Inferior parietal cortex (tissue), 1 donor: ENCODE measurements at regions not wholly inside any gene's neighbourhood (a gene's known extent, or its start where the extent isn't known, plus 50 kb on each side); places are given as distances from the start of the nearest gene placed in this dataset.

Experiments used
- DNase-seq: peaks from one replicate; pipeline ENCODE4 v3.0.0-alpha.2; 2016; ENCODE audit errors: extremely low spot score

DNA sequence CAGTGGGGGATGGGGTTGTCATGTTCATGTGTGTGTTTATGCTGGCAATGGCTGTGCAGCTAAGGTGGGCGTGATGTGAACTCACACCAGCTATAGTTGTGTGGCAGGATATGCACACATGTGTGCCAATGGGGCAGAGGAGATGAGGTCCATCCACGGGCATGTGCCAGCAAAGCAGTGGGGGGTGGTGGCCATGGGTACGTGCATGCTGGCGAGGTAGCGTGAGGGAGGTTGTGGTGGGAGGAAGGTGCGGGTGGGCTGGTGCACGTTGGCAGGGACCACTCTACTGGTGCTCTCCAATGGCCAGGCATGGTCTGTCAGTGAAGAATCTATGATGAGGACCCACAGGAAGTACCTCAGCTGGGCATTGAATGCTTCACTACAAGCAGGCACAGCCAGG is 567.5 kb upstream of the SORCS1 start:
- DNase-seq: no peak

DNA sequence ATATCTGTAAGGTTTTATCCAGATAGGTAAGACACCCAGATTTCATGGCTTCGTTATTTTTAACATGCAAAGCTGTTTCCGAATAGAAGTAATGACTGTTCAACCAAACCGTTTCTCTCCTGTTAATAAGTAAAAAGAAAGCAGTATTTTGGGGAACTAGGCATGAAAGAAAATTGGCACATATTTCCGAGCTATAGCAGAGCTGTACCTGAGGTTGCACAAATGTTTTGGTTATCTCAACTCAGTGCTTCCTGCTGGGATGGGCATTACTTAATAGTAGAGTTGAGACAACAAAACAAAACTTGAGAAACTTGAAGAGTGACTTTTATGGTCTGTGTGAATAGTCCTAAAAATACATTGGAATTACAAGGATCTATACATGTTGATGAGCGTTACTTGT is 564.3 kb upstream of the SORCS1 start:
- DNase-seq: no peak

DNA sequence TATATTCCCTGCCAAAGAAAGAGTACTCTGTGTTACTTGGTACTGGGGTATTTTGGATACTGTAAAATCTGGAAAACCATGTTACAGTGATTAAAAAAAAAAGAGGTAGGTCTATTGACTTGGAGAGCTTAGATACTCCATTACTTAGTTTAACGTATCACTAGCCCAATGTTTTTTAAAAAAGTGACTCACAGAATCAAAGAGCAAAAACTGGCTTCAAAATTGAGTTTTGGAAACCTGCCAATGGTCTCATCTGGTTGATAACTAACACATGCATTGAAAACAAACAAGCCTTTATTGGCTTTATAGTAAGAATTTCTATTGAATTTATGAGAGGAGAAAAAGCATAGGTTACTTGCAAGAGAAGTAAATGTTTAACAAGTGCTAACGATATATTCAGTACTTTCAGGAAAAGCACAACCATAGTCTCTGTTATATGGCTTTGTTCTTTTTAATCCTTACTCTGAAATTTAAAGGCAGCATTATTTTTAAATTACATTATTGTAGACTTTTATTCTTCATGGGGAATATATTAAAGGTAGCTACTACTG is 563.3 kb upstream of the SORCS1 start:
- no peak for DNase-seq

DNA sequence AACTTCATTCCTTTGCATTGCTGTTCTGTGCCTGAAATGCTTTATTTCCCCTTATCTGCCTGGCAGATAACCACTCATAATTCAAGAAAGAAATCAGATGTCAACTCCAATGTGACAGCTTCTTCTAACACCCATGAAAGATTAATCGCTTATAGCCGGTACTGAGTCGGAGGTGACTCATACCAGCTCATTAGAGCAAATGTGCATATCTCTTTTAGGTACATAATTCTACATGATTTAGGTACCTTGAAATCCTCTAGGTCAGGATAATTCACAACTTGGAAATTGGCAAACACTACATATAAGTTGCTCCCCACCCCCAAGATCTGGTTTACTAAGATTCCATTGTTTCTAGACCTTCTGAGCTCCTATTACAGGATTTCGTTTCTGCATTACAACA is 554.4 kb upstream of the SORCS1 start:
- no peak for DNase-seq

DNA sequence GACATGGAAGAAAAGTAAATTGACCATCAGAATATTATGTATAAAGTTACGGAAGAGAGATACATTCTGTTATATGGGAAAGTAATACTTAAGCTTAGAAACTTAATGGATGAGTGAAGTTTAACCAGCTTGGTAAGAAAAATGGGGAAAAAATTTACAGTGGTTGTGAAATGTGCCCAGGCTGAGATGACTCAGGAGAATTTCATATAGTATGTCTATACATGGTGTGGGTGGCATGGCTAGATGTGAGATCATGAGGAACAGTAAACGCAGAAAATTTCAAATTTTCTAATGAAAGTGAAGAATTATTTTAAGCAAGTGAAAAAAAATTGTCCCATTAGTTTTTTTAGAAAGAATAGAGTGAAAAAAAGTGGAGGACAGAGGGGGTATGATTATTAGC is 552.5 kb upstream of the SORCS1 start:
- DNase-seq: no peak

DNA sequence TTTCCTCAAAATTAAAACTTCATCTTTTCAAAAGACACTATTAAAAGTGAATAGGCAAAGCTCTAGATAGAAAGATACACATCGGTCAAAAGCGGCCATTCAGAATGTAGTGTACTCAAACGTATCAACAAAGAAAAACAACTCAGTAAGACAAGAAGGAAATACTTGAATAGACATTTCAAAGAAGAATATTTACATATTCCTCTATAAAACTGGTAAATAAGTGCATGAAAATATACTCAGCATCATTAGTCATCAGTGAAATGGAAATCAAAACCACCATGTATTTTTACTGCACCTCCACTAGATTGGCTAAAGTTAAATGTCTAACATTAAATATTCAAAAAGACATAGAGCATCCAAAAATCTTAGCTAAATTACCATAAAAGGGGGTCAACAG is 551.1 kb upstream of the SORCS1 start:
- DNase-seq: no peak

DNA sequence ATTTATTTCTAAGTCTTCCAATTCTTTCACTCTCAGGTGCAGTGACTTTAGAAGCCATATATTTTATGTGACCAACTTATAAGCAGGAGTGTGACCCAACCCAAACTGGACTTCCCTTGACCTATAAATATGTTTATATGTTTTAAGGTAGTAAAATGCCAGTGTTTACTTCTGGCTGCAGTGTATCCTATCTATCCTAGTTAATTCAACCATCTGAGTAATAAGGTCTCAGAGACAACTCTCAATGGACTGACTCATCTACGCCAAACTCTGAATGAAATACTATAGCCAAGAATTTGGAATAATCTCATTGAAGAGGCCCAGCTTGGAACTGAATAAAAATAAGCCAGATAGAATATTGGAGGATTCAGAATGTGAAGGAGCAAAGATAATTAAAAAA is 544.5 kb upstream of the SORCS1 start:
- DNase-seq: no peak

DNA sequence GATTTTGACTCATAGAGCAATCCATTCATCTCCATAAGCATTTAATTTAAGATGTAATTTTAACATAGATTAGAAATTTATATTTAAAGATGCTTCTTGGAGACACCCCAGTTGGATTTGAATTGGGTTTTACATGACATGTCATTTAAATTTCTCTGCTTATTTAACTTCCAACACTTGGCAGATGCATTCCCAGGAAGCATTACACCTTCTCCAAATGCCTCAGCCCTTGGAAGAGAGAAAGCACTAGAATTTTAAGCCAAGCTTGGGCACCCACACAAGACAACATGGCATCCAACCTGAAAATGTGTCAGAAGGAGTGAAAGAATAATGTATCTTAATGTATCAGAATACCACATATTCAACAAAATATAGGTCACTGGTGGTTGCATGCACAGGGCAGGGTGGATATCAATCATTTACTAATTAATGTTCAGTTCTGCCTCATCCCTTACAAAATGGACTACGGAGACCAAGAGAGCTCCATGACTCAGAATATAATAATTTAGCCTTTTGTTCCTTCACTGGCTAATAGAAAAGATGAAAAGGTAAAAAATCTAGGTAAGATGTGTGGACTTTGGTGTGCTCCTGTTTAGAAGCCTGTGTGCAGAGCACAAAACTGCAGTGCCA is 541.7 kb upstream of the SORCS1 start:
- DNase-seq: no peak

DNA sequence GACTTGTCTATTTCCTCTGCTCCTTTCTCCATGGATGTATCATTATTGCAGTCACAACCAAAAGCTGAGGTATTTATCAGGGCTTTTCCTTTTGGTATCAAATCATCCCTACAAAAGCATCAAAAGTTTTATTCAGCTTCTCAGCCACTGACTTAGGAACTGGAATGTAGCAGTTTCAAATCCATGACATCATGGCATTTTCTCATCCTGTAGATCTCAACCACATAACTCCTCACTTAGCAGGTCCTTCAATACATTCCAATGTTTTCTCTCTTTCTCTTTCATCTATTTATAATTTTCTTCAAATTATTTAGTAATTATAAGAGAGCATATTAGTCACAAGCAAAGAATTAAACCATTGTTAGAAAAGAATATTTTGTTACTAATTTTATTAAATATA is 537.4 kb upstream of the SORCS1 start:
- DNase-seq: no peak

DNA sequence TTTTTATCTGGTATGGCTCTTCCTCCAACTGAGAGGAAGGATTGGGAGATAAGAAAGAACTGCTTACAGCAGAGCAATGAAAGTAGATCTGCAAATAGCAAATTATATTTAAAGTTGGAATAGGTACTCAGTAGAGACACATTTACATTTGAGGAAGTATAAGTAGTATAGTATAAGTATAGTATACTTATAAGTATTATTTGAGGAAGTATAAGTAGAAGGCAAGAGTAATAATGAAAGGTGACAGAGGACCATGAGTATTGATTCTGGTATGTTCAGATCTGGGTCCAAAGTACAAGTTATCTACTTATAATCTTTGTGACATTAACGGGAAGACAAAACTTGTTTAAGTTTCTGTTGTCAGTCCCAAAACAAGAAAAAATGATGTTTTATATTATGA is 527.6 kb upstream of the SORCS1 start:
- DNase-seq: no peak

DNA sequence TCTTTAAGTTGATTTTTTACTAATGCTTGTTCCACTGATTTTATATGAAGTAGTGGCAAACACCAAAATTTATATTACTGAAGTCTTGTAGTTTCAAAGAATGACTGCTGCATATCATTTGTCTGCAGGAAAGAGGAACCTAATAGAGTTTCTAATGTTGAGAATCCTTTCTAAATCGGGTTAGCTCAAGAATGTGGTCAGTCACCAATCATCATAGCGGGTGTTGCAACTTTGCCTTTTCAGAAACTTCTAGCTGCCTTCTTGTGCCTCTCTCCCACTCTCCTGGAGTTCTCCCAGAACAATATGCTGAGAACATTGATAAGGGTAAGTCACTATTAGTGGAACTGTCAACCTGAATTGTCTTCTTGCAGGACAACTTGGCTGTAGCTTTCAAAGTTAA is 524.8 kb upstream of the SORCS1 start:
- DNase-seq: no peak

DNA sequence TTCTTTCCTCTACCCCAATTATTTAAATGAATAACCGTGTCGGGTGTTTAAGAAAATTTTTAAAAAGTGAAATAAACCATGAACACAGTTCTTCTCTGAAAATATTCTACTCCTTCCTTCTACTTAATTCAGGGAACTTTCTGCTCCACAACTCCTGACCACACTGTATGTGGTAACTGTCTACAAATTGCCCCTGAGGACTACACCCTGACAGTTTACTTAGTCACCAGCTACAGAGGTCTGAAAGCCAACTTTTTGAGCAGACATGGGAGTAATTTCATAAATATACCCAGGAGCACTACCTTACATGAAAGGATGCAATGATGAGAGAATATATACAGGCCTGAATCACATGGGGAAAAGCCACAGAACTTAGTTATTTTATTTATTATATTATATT is 523.2 kb upstream of the SORCS1 start:
- DNase-seq: no peak

DNA sequence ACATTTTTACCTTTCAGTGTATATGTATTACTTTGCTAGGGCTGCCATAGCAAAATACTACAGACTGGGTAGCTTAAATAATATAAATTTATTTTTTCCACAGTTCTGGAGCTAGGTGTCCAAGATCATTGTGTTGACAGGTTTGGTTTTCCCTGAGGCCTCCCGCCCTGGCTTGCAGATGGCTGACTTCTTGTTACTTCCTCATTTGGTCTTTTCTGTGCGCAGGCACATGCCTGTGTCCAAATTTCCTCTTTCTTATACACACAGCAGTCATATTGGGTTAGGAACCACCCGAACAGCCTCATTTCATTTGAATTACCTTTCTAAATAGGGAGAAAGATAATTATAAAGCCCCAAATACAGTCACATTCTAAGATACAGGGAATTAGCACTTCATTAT is 521.6 kb upstream of the SORCS1 start:
- no peak for DNase-seq

DNA sequence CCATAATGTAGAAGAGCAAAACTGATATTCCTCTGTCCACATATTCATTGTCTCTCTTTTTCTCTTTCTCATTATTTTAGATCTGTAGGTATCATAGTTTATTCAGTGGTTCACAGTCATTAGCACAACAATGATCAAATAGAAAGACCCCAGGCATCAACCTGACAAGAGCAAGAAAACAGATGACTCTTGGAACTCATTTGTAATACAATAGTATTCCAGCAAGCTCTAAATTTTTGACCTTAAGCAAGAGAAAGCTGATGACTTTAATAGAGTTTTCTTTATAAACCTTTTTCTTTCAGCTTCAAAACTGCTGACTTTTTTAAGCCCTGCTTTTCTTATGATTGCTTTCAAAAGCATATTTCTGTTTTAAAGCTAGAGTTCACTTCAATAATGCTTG is 507.5 kb upstream of the SORCS1 start:
- DNase-seq: no peak

DNA sequence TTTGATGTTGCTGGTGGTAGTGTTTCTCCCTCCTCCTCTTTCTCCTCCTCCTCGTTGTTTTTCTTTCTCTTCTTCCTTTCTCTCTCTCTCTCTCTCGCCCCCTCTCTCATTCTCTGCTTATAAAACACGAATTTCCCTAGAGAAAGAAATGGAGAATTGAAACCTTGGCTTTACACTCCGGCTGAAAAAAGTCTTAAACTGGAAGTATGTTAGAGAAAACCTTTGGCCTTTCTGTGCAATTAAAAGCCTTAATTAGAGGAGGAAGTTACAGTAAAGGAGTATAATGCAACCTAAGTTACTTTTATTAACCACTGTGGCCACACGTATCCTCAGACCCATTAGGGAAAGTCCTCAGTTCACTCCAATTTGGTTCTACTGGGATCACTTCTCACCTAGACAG is 501.7 kb upstream of the SORCS1 start:
- DNase-seq: no peak

DNA sequence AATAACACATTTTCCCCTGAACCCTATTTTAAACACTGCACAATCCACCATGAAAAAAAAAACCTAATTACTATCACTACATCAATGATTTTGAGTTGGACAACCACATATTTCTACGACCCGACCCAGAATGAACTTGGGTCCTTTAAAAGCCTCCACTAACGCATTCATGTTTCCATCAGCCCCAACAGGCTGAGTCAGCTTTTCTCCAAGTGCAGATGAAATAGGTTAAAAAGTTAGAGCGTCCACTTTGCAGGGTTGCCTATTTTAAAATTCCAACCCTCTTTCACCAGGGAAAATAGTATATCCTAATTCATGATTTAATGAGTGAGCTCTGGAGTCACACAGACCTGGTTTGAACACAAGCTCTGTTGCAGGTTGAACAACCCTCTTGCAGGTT is 501.0 kb upstream of the SORCS1 start:
- no peak for DNase-seq

DNA sequence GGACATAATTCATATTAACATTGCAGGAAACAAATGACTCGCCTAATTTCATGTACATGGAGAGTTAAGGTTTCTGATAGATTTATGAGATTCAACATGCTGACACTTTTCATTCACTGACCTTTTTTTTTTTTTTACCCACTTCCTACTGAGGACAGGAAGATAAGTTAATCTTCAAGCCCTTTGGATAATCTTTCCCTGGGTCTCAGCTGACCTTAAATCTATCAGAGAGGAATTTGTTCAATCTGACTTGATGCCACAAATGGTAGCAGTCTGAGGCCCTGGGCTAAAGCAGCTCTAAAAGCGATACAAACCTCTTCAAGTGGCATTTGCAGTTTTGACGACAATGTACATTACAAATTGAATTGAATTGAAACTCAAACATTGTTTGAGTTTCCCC is 493.3 kb upstream of the SORCS1 start:
- DNase-seq: no peak

DNA sequence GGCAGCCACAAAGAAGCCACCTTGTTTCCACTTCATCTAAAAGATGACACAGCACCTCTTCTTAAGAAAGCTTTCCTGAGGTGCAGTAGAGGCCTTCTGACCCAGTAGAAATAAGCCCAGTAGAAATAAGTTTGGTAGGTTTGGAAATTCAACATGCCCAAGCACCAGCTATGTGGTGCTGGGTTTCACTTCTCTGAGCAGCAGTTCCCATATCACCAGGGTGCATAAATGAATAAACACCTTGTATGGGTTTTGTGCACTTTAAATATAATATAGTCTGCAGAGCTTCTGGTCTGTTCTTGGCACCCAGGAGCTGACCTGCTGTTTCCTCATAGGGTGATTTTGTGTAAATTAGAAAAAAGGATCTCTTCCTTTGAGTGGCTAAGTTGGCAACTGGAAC is 492.4 kb upstream of the SORCS1 start:
- DNase-seq: no peak

DNA sequence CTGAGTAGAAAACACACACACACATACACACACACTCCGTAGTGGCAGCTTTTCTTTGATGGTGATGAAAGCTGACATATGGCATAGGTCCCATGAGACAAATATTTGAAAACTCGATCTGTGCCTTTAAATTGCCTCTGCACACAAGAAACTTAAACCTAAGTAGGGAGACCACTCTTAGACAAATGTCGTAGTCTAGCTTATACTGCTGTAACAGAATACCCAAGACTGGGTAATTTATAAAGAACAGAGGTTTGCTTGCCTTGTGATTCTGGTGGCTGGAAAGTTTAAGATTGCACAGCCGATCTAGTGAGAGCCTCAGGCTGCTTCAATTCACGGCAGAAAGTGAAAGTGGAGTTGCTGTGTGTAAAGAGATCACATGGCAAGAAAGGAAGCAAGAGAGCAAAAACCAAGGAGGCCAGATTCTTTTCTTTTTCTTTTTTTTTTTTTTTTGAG is 489.4 kb upstream of the SORCS1 start:
- DNase-seq: no peak

DNA sequence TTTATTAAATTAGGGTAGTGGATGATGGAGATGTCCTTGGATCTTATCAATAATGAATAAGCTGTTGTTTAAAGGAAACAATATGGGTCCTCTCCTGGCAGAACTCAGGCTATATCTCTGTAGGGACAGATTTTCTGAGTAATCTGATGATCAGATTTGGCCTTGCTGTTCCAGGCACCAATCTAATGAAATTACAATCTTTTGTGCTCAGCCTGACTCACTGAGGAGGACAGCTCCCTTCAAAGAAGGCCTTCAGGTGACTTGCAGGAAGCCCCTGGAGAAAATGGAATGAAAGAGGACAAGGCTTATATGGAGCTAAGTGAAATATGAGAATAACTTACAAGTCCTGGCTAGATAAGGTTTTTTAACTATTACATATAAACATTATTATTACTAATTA is 486.4 kb upstream of the SORCS1 start:
- DNase-seq: no peak

DNA sequence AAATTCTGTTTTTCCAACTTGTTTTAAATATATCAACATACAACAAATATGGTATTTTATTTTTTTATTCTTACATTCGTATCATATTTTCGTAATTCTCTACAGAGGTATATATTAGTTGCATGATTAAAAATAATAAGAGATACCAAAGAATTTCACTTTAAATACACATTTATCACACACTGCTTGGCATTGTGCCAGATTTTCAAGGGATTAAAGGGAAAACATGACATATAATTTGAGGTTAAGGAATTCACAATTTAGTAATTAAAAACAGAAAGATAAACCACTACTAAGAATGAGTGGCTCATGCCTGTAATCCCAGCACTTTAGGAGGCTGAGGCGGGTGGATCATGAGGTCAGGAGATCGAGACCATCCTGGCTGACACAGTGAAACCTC is 484.7 kb upstream of the SORCS1 start:
- no peak for DNase-seq

DNA sequence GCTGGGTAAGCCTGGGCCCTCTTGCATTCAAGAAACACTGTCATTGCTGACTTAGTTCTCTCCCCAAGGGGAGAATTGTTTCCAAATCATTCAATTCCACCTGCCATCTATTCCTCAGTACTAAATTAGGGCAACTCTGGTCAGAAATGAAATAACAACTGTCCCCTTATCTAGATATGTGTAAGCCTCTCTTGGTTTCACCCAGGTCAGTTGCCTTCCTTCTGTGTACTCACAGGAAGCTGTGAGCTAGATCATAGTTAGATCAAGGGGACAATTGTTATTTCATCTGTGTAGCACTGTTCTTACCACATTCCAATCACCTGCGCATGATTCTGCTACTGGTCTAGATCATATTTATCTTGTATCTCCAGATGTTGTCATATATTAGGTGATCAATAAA is 483.0 kb upstream of the SORCS1 start:
- no peak for DNase-seq

DNA sequence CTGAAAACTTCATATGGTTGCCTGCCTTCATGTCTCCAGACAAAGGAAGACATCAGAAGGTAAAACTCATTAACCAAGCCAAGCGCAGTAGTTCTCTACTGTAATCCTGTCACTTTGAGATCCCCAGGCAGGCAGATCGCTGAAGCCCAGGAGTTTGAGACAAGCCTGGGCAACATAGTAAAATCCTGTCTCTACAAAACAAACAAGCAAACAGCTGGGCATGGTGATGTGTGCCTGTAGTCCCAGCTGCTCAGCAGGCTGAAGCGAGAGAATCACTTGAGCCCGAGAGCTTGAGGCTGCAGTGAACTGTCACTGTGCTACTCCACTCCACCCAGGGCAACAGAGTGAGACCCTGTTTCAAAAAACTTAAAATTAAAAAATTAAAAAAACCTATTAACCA is 467.4 kb upstream of the SORCS1 start:
- DNase-seq: no peak

DNA sequence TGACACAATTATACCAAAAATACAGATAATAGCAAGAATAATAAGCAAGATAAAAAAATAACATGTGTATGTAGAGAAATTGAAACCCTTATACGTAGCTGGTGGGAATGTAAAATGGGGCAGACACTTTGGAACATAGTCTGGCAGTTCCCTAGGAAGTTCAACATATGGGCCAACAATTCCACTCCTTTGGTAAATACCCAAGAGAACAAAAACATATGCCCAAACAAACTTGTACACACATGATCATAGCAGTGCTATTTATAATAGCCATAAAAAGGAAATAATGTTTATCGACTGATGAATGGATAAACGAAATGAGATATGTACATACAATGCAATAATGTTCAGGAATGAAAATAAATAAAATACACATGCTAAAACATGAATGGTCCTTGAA is 462.4 kb upstream of the SORCS1 start:
- no peak for DNase-seq
